HEK293T (cell line): ENCODE measurements at regions not wholly inside any gene's neighbourhood (a gene's known extent, or its start where the extent isn't known, plus 50 kb on each side); places are given as distances from the start of the nearest gene placed in this dataset.

Source experiments
- FOXM1 ChIP-seq: fragments of 450-650 bp; IDR thresholded peaks from 2 replicates; pipeline ENCODE4 v1.6.1; 2017; ENCODE audit warnings: mild to moderate bottlenecking, borderline replicate concordance
- HDGF ChIP-seq: fragments of 450-650 bp; IDR thresholded peaks from 2 replicates; pipeline ENCODE4 v1.6.1; 2017; ENCODE audit warnings: antibody characterized with exemption, borderline replicate concordance
- L3MBTL2 ChIP-seq: fragments of 450-650 bp; conservative IDR thresholded peaks from 2 replicates; pipeline ENCODE4 v1.6.1; 2016; ENCODE audit warnings: mild to moderate bottlenecking
- NFRKB ChIP-seq: fragments of 450-650 bp; IDR thresholded peaks from 2 replicates; pipeline ENCODE4 v1.6.1; 2016; ENCODE audit warnings: mild to moderate bottlenecking, moderate library complexity
- SP1 ChIP-seq: fragments of 450-650 bp; IDR thresholded peaks from 2 replicates; pipeline ENCODE4 v1.6.1; 2017
- ZNF384 ChIP-seq: fragments of 450-650 bp; IDR thresholded peaks from 2 replicates; pipeline ENCODE4 v1.6.1; 2016

- TF ChIP-seq FOXM1, result no peak
- no peak for TF ChIP-seq L3MBTL2
- TF ChIP-seq ZNF384, result no peak
- TF ChIP-seq SP1, result no peak
- no peak for TF ChIP-seq NFRKB
- TF ChIP-seq HDGF, result no peak
Measured at GRCh38 chr6:30800871-30801270, 56.5 kb upstream of the IER3 start.
